Mesenchymal stem cell (in vitro differentiated cells and primary cell): ENCODE measurements at regions not wholly inside any gene's neighbourhood (a gene's known extent, or its start where the extent isn't known, plus 50 kb on each side); places are given as distances from the start of the nearest gene placed in this dataset.
A peak's percentile ranks its signal among the peaks of the same experiment; 100 is the strongest.

ENCODE experiments used
- DNase-seq: peaks from one replicate; pipeline ENCODE4 v3.0.0-alpha.2; 2013
- H2AFZ ChIP-seq: one replicate; pipeline ENCODE4 v1.6.1; 2013; ENCODE audit warnings: low read depth, mild to moderate bottlenecking, control low read depth, inconsistent platforms, low read length, moderate library complexity
- H2AK5ac ChIP-seq: 2 replicates; pipeline ENCODE4 v1.6.1; 2013; ENCODE audit warnings: low read length, moderate library complexity, mild to moderate bottlenecking, inconsistent platforms; ENCODE audit not compliant: severe bottlenecking
- H2BK120ac ChIP-seq: one replicate; pipeline ENCODE4 v1.6.1; 2013; ENCODE audit warnings: low read depth, mild to moderate bottlenecking, inconsistent platforms, low read length, moderate library complexity
- H2BK12ac ChIP-seq, 2 experiments: one replicate each; pipeline ENCODE4 v1.6.1; 2013; ENCODE audit warnings: inconsistent platforms in 2 of 2, low read length in 2 of 2, mild to moderate bottlenecking in 2 of 2, moderate library complexity in 2 of 2, control low read depth in 1 of 2
- H2BK15ac ChIP-seq: one replicate; pipeline ENCODE4 v1.6.1; 2013; ENCODE audit warnings: mild to moderate bottlenecking, low read depth, inconsistent platforms; ENCODE audit not compliant: poor library complexity, severe bottlenecking
- H2BK5ac ChIP-seq: 2 replicates; pipeline ENCODE4 v1.6.1; 2013; ENCODE audit warnings: low read depth, mild to moderate bottlenecking, low read length, control low read depth, inconsistent platforms; ENCODE audit not compliant: poor library complexity, severe bottlenecking
- H3K14ac ChIP-seq, 2 experiments: one replicate each; pipeline ENCODE4 v1.6.1; 2013; ENCODE audit warnings: inconsistent platforms in 2 of 2, low read length in 2 of 2, control low read depth in 1 of 2, mild to moderate bottlenecking in 1 of 2, moderate library complexity in 1 of 2
- H3K18ac ChIP-seq, 2 experiments: one replicate each; pipeline ENCODE4 v1.6.1; 2013; ENCODE audit warnings: inconsistent platforms in 2 of 2, low read length in 2 of 2, control low read depth in 1 of 2, low read depth in 1 of 2, mild to moderate bottlenecking in 1 of 2
- H3K23ac ChIP-seq, 2 experiments: one replicate each; pipeline ENCODE4 v1.6.1; 2013; ENCODE audit warnings: inconsistent platforms in 2 of 2, low read length in 2 of 2, mild to moderate bottlenecking in 2 of 2, moderate library complexity in 2 of 2, control low read depth in 1 of 2
- H3K27ac ChIP-seq: 2 replicates; pipeline ENCODE4 v1.5.1; 2013; ENCODE audit warnings: mild to moderate bottlenecking, moderate library complexity, low read length, control low read depth, inconsistent platforms; ENCODE audit not compliant: poor library complexity, severe bottlenecking
- H3K27me3 ChIP-seq, 2 experiments: 2 replicates each; pipeline versions ENCODE4 v1.6.1 to v1.7.0; 2013; ENCODE audit warnings: low read length in 2 of 2, mild to moderate bottlenecking in 2 of 2, moderate library complexity in 2 of 2, control low read depth in 1 of 2, inconsistent platforms in 1 of 2; ENCODE audit not compliant: control insufficient read depth in 1 of 2, insufficient read depth in 1 of 2
- H3K36me3 ChIP-seq, 2 experiments: 2 replicates each; pipeline versions ENCODE4 v1.6.1 to v1.7.0; 2013; ENCODE audit warnings: low read length in 2 of 2, control low read depth in 1 of 2, inconsistent platforms in 1 of 2, low read depth in 1 of 2, mild to moderate bottlenecking in 1 of 2; ENCODE audit not compliant: insufficient read depth in 2 of 2, control insufficient read depth in 1 of 2
- H3K4ac ChIP-seq, 2 experiments: one replicate each; pipeline ENCODE4 v1.6.1; 2013; ENCODE audit warnings: inconsistent platforms in 2 of 2, low read length in 2 of 2, mild to moderate bottlenecking in 2 of 2, moderate library complexity in 2 of 2, control low read depth in 1 of 2, low read depth in 1 of 2
- H3K4me1 ChIP-seq: 2 replicates; pipeline ENCODE4 v1.6.1; 2013; ENCODE audit warnings: low read depth, low read length, control low read depth; ENCODE audit not compliant: control insufficient read depth, insufficient read depth
- H3K4me2 ChIP-seq: 2 replicates; pipeline ENCODE4 v1.6.1; 2013; ENCODE audit warnings: low read length, mild to moderate bottlenecking, inconsistent platforms; ENCODE audit not compliant: poor library complexity, severe bottlenecking
- H3K4me3 ChIP-seq, 2 experiments: 2 replicates each; pipeline versions ENCODE4 v1.5.1 to v1.7.0; 2013; ENCODE audit warnings: low read length in 2 of 2, mild to moderate bottlenecking in 2 of 2, control low read depth in 1 of 2, low read depth in 1 of 2; ENCODE audit not compliant: insufficient read depth in 1 of 2
- H3K79me1 ChIP-seq: replicated peaks from 2 replicates; pipeline ENCODE4 v1.6.1; 2013; ENCODE audit warnings: mild to moderate bottlenecking, control low read depth, low read length, inconsistent platforms; ENCODE audit not compliant: poor library complexity, severe bottlenecking
- H3K9ac ChIP-seq: 2 replicates; pipeline ENCODE4 v1.7.0; 2013; ENCODE audit warnings: mild to moderate bottlenecking, low read length, moderate library complexity
- H3K9me3 ChIP-seq: 2 replicates; pipeline ENCODE4 v1.7.0; 2013; ENCODE audit warnings: mild to moderate bottlenecking, low read length; ENCODE audit not compliant: control insufficient read depth
- H4K8ac ChIP-seq: one replicate; pipeline ENCODE4 v1.6.1; 2013; ENCODE audit warnings: inconsistent platforms, mild to moderate bottlenecking, low read length, moderate library complexity
- H4K91ac ChIP-seq: one replicate; pipeline ENCODE4 v1.6.1; 2013; ENCODE audit warnings: mild to moderate bottlenecking, low read length, inconsistent platforms
- WGBS: methylation state at CpG from one replicate; pipeline ENCODE4 v1.1.7; 2013; ENCODE audit warnings: mixed read lengths; 5-methylcytosine and 5-hydroxymethylcytosine counted together

GRCh38 chr16:72434159-72434558, 262.2 kb upstream of the PMFBP1 start:
- H3K23ac ChIP-seq: no peak overlapping the region
- H3K4me2 ChIP-seq: no peak overlapping the region
- H3K4me1 ChIP-seq: no peaks in the 10 kb centered on the region
- no peak overlapping the region for H2BK12ac ChIP-seq
- H2AK5ac ChIP-seq: no peak overlapping the region
- H3K18ac ChIP-seq: no peak overlapping the region
- no peak overlapping the region for H4K8ac ChIP-seq
- no peak overlapping the region for H2AFZ ChIP-seq
- peaks cover 55% of the 10 kb centered on the region for H3K9me3 ChIP-seq
- H3K14ac ChIP-seq: no peak overlapping the region
- H4K91ac ChIP-seq: no peak overlapping the region
- H2BK120ac ChIP-seq: no peak overlapping the region
- H3K79me1 ChIP-seq: no peaks in the 10 kb centered on the region
- H3K27me3 ChIP-seq: no peaks in the 10 kb centered on the region
- H3K9ac ChIP-seq: no peak overlapping the region
- no peaks in the 10 kb centered on the region for H3K36me3 ChIP-seq
- no peak overlapping the region for H3K4ac ChIP-seq
- H3K27ac ChIP-seq: no peak overlapping the region
- peak; percentile 21 for DNase-seq
- 69% methylated on average over 2 of the region's 2 CpGs for WGBS
- H2BK5ac ChIP-seq: no peak overlapping the region
- H3K4me3 ChIP-seq: peak overlapping the region in 1 of 2 experiments; percentile 14
- no peak overlapping the region for H2BK15ac ChIP-seq

GRCh38 chr16:72430121-72430520, 258.2 kb upstream of the PMFBP1 start:
- Histone ChIP-seq H3K36me3 (peaks cover 0 to 4% of the 10 kb centered on the region in 2 experiments), H2AFZ (no peak overlapping the region), H3K4me1 (no peaks in the 10 kb centered on the region), H3K4ac (no peak overlapping the region), H3K9me3 (peaks cover 46% of the 10 kb centered on the region), H3K4me3 (no peak overlapping the region), H2BK120ac (no peak overlapping the region), H3K27ac (no peak overlapping the region), H3K18ac (no peak overlapping the region), H4K8ac (no peak overlapping the region), H3K4me2 (no peak overlapping the region), H2BK12ac (no peak overlapping the region), H2BK15ac (no peak overlapping the region), H3K79me1 (no peaks in the 10 kb centered on the region), H3K9ac (no peak overlapping the region), H3K27me3 (no peaks in the 10 kb centered on the region), H3K23ac (no peak overlapping the region), H4K91ac (no peak overlapping the region), H3K14ac (no peak overlapping the region), H2AK5ac (no peak overlapping the region), H2BK5ac (no peak overlapping the region)
- DNase-seq: no peak
- WGBS: 100% methylated on average over 1 of the region's 2 CpGs

- Histone ChIP-seq H3K27me3 (no peaks in the 10 kb centered on the region), H3K9me3 (peaks cover 44% of the 10 kb centered on the region), H2BK5ac (no peak overlapping the region), H2BK15ac (no peak overlapping the region), H2BK120ac (no peak overlapping the region), H3K4me1 (no peaks in the 10 kb centered on the region), H3K79me1 (no peaks in the 10 kb centered on the region), H2BK12ac (no peak overlapping the region), H3K18ac (no peak overlapping the region), H4K91ac (no peak overlapping the region), H3K23ac (no peak overlapping the region), H2AK5ac (no peak overlapping the region), H3K14ac (no peak overlapping the region), H3K4me3 (no peak overlapping the region), H3K4ac (no peak overlapping the region), H2AFZ (no peak overlapping the region), H3K27ac (no peak overlapping the region), H3K9ac (no peak overlapping the region), H4K8ac (no peak overlapping the region), H3K36me3 (peaks cover 0 to 4% of the 10 kb centered on the region in 2 experiments), H3K4me2 (no peak overlapping the region)
- WGBS: 88% methylated on average over 5 of the region's 5 CpGs
- no peak for DNase-seq
These were observed 257.7 kb upstream of the PMFBP1 start for GRCh38 chr16:72429671-72430081.

DNA sequence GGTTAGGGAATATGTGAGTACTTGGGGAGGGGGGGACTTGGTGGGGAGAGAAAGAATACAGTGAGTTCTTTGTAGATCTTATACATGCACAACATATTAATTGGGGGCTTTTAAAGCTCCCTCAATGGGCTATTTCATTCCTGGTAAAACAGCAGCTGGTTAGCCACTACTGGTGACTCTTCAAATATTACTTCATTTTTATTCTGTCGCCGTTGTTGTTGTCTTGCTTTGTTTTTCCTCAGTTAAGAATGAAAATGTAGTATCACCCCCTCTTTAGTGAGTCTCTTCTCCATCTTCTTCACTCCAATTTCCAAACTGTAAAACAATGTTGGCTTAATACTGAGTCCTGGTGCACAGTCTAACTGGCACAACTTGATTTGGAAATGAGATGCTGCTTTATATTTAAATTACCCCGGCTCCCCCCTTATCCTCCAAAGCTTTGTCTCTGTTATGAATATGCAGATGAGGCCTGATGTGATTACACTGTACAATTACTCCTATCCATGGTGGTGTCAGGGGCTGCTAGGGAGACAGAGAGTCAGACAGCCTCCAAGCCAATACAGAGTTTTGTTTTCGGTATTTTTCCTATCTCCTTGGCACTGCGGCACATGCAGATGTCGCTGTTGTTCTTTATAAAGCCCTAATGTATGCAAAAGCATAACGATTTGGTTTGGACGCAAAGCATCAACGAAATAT, 256.9 kb upstream of the PMFBP1 start:
- 97% methylated on average over 8 of the region's 9 CpGs for WGBS
- Histone ChIP-seq H2AK5ac (no peak overlapping the region), H2AFZ (no peak overlapping the region), H3K4me1 (no peaks in the 10 kb centered on the region), H3K14ac (no peak overlapping the region), H4K8ac (no peak overlapping the region), H3K36me3 (peaks cover 0 to 4% of the 10 kb centered on the region in 2 experiments), H2BK120ac (no peak overlapping the region), H3K4me2 (no peak overlapping the region), H3K18ac (no peak overlapping the region), H3K9me3 (peaks cover 44% of the 10 kb centered on the region), H2BK12ac (no peak overlapping the region), H3K23ac (no peak overlapping the region), H2BK5ac (no peak overlapping the region), H3K4me3 (no peak overlapping the region), H3K4ac (no peak overlapping the region), H3K9ac (no peak overlapping the region), H3K27me3 (no peaks in the 10 kb centered on the region), H3K27ac (no peak overlapping the region), H3K79me1 (no peaks in the 10 kb centered on the region), H2BK15ac (no peak overlapping the region), H4K91ac (no peak overlapping the region)
- DNase-seq: no peak
